ENCODE measurements at regions not wholly inside any gene's neighbourhood (a gene's known extent, or its start where the extent isn't known, plus 50 kb on each side); places are given as distances from the start of the nearest gene placed in this dataset.
"Not testable (repeated sequence)": the region's sequence is repeated elsewhere in the genome, so short reads cannot be mapped to it uniquely, and the experiment has no call there.

DNA sequence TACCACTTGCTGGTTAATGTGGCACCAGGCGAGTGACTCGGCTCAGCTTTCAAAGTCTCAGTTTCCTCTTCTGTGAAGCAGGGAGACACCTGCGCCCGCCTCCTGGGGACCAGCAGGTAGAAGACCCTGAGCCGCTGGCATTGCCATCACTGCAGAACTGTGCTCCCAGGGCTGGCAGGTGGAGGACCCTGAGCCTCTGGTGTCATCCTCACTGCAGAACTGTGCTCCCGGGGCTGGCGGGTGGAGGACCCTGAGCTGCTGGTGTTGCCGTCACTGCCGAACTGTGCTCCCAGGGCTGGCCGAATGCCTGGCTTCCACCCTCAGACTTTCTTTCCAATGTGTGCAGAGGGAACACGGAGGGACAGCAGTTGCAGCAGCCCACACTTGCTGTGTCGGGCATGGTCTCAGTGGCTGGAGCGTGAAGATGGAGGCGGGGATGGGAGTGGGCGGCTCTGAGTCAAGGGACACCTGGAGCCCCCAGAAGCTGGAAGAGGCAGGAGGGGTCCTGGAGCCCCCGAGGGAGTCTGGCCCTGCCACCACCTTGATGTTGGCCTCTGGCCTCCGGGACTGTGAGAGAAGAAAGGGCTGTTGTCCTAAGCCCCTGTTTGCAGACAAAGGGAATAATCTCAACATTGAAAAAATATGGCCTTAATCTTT, 75.8 kb upstream of the METTL9 start:
- no peaks in the 10 kb centered on the region for H3K36me3 ChIP-seq (replicated peaks; ENCODE audit: control insufficient read depth, insufficient read depth, low read length)
- no peak for DNase-seq
- no peak overlapping the region for H3K4me3 ChIP-seq (ENCODE audit: insufficient read depth, low read depth, low read length)
- H3K27me3 ChIP-seq (ENCODE audit: control insufficient read depth, insufficient read depth, low read length) = no peaks in the 10 kb centered on the region; the same call in 1 of the 2 replicates

- no peaks in the 10 kb centered on the region; the same call in 1 of the 2 replicates for H3K27me3 ChIP-seq (ENCODE audit: control insufficient read depth, insufficient read depth, low read length)
- no peak for DNase-seq
- H3K36me3 ChIP-seq (replicated peaks; ENCODE audit: control insufficient read depth, insufficient read depth, low read length) = no peaks in the 10 kb centered on the region
- H3K4me3 ChIP-seq (ENCODE audit: insufficient read depth, low read depth, low read length) = no peak overlapping the region
Observed at GRCh38 chr16:21524068-21524751, 75.2 kb upstream of the METTL9 start.

GRCh38 chr16:21524752-21525028, 74.7 kb upstream of the METTL9 start:
- not testable (repeated sequence) for H3K4me3 ChIP-seq (ENCODE audit: insufficient read depth, low read depth, low read length); DNase-seq; H3K27me3 ChIP-seq (ENCODE audit: control insufficient read depth, insufficient read depth, low read length); H3K36me3 ChIP-seq (replicated peaks; ENCODE audit: control insufficient read depth, insufficient read depth, low read length)

DNA sequence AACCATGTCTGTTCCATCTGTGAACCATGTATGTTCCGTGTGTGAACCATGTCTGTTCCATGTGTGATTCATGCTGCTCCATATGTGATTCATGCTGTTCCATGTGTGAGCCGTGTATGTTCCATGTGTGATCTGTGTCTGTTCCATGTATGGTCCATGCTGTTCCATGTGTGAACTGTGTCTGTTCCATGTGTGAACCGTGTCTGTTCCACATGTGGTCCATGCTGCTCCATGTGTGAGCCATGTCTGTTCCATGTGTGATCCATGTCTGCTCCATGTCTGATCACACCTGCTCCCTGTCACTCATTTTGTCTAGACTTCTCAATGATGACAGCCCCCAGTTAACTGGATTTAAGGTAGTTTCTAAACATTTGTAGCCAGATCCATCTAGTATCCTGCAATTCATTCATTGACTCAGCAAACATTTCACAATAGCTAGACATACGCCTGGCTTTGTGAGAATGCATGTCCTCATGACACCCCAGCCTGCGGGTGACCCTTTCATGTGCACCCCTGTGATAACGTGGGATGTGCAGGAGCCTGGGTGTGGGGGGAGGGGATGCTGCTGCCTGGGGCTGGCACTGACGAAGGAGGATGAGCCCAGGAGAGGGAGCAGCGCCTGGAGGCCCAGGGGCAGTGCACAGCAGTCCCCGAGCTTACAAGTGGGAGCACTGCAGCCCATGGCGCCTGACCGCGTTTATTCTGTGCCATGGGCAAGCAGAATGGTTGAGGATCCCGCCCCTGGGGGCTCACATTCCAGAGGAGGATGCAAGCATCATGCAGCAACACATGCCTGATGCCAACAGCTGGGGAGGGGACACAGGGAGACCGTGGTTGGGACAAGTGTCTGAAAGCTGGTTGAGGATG, 74.1 kb upstream of the METTL9 start:
- H3K27me3 ChIP-seq (ENCODE audit: control insufficient read depth, insufficient read depth, low read length); H3K36me3 ChIP-seq (replicated peaks; ENCODE audit: control insufficient read depth, insufficient read depth, low read length); H3K4me3 ChIP-seq (ENCODE audit: insufficient read depth, low read depth, low read length): not testable (repeated sequence)
- DNase-seq = peak; percentile 61

GRCh38 chr16:21525956-21526922, 73.1 kb upstream of the METTL9 start:
- not testable (repeated sequence) for H3K4me3 ChIP-seq (ENCODE audit: insufficient read depth, low read depth, low read length); H3K27me3 ChIP-seq (ENCODE audit: control insufficient read depth, insufficient read depth, low read length); H3K36me3 ChIP-seq (replicated peaks; ENCODE audit: control insufficient read depth, insufficient read depth, low read length)
- peak; percentile 56 for DNase-seq

- peak; percentile 56 for DNase-seq
Observed at GRCh38 chr16:21526923-21527807, 72.2 kb upstream of the METTL9 start.

GRCh38 chr16:21529060-21529658, 70.2 kb upstream of the METTL9 start:
- not testable (repeated sequence) for H3K4me3 ChIP-seq (ENCODE audit: insufficient read depth, low read depth, low read length); H3K36me3 ChIP-seq (replicated peaks; ENCODE audit: control insufficient read depth, insufficient read depth, low read length); H3K27me3 ChIP-seq (ENCODE audit: control insufficient read depth, insufficient read depth, low read length); DNase-seq

More at GRCh38 chr16:21526923-21527807, 72.2 kb upstream of the METTL9 start:
- H3K27me3 ChIP-seq (ENCODE audit: control insufficient read depth, insufficient read depth, low read length) = no peaks in the 10 kb centered on the region; the same call in 1 of the 2 replicates
- no peaks in the 10 kb centered on the region for H3K36me3 ChIP-seq (replicated peaks; ENCODE audit: control insufficient read depth, insufficient read depth, low read length)
- H3K4me3 ChIP-seq (ENCODE audit: insufficient read depth, low read depth, low read length) = no peak overlapping the region

DNA sequence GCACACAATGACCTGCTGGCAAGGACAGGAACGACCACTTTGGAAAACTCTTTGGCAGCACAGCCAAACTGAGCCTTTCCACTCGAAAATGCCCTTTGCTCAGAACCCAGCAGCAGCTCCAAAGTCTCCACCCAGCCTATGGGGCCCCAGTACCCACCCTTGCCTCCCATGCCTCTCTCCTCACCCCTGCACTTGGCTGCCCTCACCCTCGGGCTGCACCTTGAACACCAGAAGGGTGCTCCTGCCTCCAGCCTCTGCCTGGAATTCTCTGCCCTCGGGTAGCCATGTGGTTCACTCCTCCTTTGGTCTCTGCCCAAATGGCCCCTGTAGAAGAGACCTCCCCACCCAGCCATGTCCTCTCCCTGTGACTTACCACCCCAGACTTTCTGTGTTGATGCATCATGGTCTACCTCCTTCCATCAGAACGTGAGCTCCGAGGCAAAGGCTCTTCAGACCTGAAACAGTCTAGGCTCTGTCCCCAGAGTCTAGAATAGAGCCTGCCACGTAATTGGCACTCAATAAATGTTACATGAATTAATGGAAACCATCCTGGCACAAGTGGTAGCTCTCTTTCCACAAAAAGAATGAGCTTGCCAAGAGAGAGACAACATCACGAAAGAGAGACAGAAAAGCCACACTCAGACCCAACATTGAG, 68.5 kb upstream of the METTL9 start:
- H3K4me3 ChIP-seq (ENCODE audit: insufficient read depth, low read depth, low read length); DNase-seq; H3K27me3 ChIP-seq (ENCODE audit: control insufficient read depth, insufficient read depth, low read length): not testable (repeated sequence)

GRCh38 chr16:21532996-21533395, 66.4 kb upstream of the METTL9 start:
- not testable (repeated sequence) for H3K36me3 ChIP-seq (replicated peaks; ENCODE audit: control insufficient read depth, insufficient read depth, low read length); H3K27me3 ChIP-seq (ENCODE audit: control insufficient read depth, insufficient read depth, low read length); DNase-seq; H3K4me3 ChIP-seq (ENCODE audit: insufficient read depth, low read depth, low read length)

More for the DNA sequence above, 68.5 kb upstream of the METTL9 start:
- H3K36me3 ChIP-seq (replicated peaks; ENCODE audit: control insufficient read depth, insufficient read depth, low read length) = not testable (repeated sequence)

GRCh38 chr16:21533474-21533873, 65.9 kb upstream of the METTL9 start:
- not testable (repeated sequence) for DNase-seq; H3K36me3 ChIP-seq (replicated peaks; ENCODE audit: control insufficient read depth, insufficient read depth, low read length); H3K4me3 ChIP-seq (ENCODE audit: insufficient read depth, low read depth, low read length); H3K27me3 ChIP-seq (ENCODE audit: control insufficient read depth, insufficient read depth, low read length)

DNA sequence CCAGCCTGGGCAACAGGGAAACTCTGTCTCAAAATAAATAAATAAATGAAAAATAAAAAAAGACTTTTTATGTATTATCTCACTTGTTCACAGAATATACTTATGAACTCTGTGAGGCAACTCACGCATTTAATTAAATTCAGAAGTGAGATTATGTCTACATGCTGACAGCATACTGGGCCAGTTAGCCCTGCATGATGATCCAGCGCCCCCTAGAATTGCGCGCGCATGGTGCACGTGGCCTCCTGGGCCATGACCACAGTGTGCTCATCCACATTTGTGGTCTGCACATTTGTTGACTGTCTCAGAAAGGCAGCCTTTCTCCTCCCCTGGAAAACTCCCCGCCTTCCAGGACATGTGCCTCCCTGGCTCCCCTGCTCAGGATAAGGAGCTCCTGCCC, 64.8 kb upstream of the METTL9 start:
- H3K4me3 ChIP-seq (ENCODE audit: insufficient read depth, low read depth, low read length); H3K36me3 ChIP-seq (replicated peaks; ENCODE audit: control insufficient read depth, insufficient read depth, low read length): not testable (repeated sequence)

GRCh38 chr16:21535201-21535600, 64.2 kb upstream of the METTL9 start:
- H3K27me3 ChIP-seq (ENCODE audit: control insufficient read depth, insufficient read depth, low read length); DNase-seq; H3K4me3 ChIP-seq (ENCODE audit: insufficient read depth, low read depth, low read length); H3K36me3 ChIP-seq (replicated peaks; ENCODE audit: control insufficient read depth, insufficient read depth, low read length): not testable (repeated sequence)

More for the DNA sequence above, 64.8 kb upstream of the METTL9 start:
- H3K27me3 ChIP-seq (ENCODE audit: control insufficient read depth, insufficient read depth, low read length) = not testable (repeated sequence)
- DNase-seq = peak; percentile 60

DNA sequence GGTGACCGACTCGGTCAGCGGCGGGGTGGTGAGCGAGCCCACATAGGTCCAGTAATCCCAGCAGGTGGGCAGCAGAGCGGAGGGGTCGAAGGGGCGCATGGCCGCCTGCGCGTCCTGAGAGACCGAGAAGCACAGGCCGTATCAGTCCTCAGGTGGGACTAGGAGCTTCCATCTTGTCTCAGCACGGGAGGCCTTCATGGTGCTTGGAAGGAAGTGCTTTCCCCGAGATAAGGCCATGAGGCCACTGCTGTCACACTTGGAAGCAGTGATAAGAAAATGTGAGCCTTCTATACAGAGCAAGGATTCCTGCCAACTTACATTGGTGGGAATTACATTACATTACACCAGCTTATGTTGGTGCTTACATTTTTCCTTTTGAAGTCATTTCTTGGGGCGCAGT, 62.6 kb upstream of the METTL9 start:
- not testable (repeated sequence) for H3K4me3 ChIP-seq (ENCODE audit: insufficient read depth, low read depth, low read length); H3K36me3 ChIP-seq (replicated peaks; ENCODE audit: control insufficient read depth, insufficient read depth, low read length); H3K27me3 ChIP-seq (ENCODE audit: control insufficient read depth, insufficient read depth, low read length); DNase-seq
